ENCODE measurements at regions not wholly inside any gene's neighbourhood (a gene's known extent, or its start where the extent isn't known, plus 50 kb on each side); places are given as distances from the start of the nearest gene placed in this dataset.

DNA sequence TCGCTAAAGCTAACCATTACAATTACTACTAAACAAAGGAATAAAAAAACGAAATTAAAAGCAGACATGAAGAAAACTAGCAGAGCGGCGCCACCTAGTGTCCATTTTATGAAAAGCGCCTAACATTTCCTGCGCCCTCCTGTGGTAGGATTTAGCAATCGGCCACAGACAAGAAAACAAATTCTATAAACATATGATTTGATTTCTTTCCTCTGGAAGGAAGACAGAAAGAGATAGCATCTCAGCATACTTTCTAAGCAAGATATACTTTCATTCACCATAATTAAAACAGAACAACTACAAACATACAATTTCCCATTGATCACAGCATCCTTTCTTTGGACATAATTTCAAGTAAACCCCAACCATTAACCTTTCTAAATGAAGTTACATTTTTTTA lies 337.7 kb upstream of the NPVF start:
- H3K4me3 ChIP-seq (replicated peaks; ENCODE audit: low read depth, low read length): no peak overlapping the region
- peak; percentile 45 for DNase-seq (ENCODE audit: extremely low read depth, low read depth)
- TF ChIP-seq, protein P1, sequence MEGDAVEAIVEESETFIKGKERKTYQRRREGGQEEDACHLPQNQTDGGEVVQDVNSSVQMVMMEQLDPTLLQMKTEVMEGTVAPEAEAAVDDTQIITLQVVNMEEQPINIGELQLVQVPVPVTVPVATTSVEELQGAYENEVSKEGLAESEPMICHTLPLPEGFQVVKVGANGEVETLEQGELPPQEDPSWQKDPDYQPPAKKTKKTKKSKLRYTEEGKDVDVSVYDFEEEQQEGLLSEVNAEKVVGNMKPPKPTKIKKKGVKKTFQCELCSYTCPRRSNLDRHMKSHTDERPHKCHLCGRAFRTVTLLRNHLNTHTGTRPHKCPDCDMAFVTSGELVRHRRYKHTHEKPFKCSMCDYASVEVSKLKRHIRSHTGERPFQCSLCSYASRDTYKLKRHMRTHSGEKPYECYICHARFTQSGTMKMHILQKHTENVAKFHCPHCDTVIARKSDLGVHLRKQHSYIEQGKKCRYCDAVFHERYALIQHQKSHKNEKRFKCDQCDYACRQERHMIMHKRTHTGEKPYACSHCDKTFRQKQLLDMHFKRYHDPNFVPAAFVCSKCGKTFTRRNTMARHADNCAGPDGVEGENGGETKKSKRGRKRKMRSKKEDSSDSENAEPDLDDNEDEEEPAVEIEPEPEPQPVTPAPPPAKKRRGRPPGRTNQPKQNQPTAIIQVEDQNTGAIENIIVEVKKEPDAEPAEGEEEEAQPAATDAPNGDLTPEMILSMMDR (IDR thresholded peaks at IDR 0.05; ENCODE audit: low read depth, low read length, missing control alignments): peak; percentile 100

DNA sequence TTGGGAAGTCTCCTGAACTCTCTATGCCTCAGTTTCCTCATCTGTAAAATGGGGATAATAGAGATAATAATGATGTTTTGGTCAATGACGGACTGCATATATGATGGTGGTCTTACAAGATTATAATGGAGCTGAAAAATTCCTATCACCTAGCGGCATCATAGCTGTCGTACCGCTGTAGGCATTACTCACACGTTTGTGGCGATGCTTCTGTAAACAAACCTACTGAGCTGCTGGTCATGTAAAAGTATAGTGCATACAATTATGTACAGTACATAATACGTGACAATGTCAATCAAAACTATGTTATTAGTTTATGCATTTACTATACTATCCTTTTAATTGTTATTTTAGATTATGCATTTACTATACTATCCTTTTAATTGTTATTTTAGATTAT lies 339.1 kb upstream of the NPVF start:
- H3K4me3 ChIP-seq (replicated peaks; ENCODE audit: low read depth, low read length): no peak overlapping the region
- DNase-seq (ENCODE audit: extremely low read depth, low read depth): no peak
- TF ChIP-seq, protein P1 (IDR thresholded peaks at IDR 0.05; ENCODE audit: low read depth, low read length, missing control alignments): no peak

DNA sequence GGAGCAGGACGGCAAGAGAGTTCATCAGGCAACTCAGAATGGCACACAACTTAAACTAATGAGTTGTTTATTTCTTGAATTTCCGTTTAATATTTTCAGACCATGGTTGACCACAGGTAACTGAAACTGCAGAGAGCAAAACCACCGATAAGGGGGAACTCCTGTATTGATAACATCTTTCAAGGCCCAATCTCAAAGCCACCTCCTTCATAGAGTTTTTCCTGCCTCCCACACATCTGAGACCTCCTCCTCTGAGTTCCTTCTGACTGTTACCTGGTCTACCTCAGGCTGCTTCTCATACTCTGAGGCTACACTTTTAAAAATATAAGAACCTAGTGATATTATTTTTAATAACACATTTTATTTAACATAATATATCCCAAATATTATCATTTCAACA lies 341.5 kb upstream of the NPVF start:
- H3K4me3 ChIP-seq (replicated peaks; ENCODE audit: low read depth, low read length): no peak overlapping the region
- TF ChIP-seq, protein P1 (IDR thresholded peaks at IDR 0.05; ENCODE audit: low read depth, low read length, missing control alignments): no peak
- DNase-seq (ENCODE audit: extremely low read depth, low read depth): no peak

DNA sequence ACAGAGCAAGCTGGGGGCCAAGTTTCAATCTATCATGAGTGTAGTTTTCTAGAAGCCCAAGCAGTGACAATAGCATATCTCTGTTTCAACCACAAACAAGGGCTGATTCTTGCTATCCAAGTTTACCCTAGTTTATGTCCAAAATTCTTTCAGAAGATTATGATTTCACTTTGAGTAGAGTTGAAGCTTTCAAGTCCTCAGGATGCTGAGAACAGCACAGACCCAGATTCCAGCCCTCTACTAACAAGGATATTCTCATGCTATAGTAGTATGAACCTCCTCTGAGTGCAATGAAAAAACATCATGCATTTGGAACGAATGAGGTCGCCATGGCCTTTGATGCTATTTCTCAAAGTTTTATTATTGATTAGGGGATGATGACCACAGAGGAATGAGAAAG lies 344.1 kb upstream of the NPVF start:
- no peak overlapping the region for H3K4me3 ChIP-seq (replicated peaks; ENCODE audit: low read depth, low read length)
- TF ChIP-seq, protein P1 (IDR thresholded peaks at IDR 0.05; ENCODE audit: low read depth, low read length, missing control alignments): no peak
- no peak for DNase-seq (ENCODE audit: extremely low read depth, low read depth)

DNA sequence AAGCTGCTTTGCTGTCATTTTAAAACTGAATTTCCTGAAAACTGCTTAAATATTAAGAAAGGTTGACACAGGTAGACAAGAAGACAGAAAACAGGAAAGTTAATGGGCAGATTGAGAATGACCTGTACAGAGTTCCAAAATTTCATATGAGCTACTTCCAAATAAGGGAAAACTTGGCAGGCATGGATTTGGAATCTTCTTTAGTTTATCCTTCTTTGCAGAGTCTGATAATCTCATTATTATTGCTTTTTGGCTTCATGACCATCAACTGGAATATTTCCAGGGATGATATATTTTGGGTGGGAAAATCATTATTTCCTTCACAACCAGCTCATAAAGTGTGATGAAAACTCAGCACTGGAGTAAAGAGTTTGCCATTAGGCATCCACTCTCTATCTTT lies 346.5 kb upstream of the NPVF start:
- no peak overlapping the region for H3K4me3 ChIP-seq (replicated peaks; ENCODE audit: low read depth, low read length)
- no peak for DNase-seq (ENCODE audit: extremely low read depth, low read depth)
- TF ChIP-seq, protein P1 (IDR thresholded peaks at IDR 0.05; ENCODE audit: low read depth, low read length, missing control alignments): no peak

DNA sequence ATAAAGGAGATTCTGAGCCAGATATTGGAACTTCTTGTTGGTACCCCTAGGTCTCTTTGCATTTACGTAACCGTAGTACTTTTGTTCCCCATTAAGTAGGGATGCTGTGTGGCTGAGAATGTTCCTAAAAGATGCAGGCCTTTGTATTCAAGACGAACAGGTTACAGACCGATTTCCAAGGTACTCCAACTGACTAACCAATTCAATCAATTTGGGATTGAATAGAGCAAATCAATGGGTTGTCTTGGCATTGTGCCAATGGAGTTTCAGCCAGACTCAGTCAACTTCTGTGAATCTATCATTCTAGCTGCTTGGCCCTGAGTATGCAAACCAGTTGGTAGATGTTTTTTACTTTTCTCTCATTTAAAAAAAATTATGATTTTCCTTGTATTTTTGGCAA lies 347.3 kb upstream of the NPVF start:
- no peak overlapping the region for H3K4me3 ChIP-seq (replicated peaks; ENCODE audit: low read depth, low read length)
- TF ChIP-seq, protein P1 (IDR thresholded peaks at IDR 0.05; ENCODE audit: low read depth, low read length, missing control alignments): no peak
- DNase-seq (ENCODE audit: extremely low read depth, low read depth): no peak

DNA sequence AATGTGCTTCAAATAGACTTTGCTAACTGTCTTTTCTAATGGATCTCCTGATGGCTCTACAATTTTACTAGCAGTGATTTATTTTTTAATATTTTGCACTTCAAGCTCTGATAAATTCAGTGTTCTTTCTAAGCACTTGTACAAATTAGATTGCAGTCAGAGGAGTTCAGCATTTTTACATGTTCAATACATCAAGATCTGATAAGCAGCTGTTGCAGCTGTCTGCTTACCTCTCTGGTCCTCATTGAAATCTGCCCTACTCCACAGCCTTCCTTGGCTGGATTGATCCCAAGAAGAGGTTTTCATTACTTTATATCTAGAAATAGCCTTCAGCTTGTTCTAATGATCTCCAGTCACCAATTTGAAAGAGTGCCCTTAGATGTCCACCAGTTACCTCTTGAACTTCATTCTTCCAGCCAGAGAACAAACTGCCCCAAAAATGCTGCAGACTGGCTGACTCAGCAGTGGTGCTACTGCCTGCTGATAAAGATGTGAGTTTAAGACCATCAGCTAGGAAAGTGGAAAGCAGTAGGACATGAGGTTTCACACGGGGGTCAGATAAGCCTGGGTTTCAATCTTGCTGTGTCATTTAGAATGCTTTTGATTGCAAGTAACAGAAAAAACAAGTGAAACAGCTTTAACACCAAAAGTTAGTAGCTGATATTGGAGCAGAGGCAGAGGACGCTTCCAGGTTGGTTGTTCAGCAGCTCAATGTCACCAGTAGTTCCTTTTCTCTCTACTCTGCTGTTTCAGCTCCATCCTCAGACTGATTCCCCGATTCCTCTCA lies 350.9 kb upstream of the NPVF start:
- TF ChIP-seq, protein P1 (IDR thresholded peaks at IDR 0.05; ENCODE audit: low read depth, low read length, missing control alignments): no peak
- H3K4me3 ChIP-seq (replicated peaks; ENCODE audit: low read depth, low read length): no peak overlapping the region
- no peak for DNase-seq (ENCODE audit: extremely low read depth, low read depth)
